ENCODE measurements at regions not wholly inside any gene's neighbourhood (a gene's known extent, or its start where the extent isn't known, plus 50 kb on each side); places are given as distances from the start of the nearest gene placed in this dataset.

GRCh38 chr16:51666074-51666473, 515.0 kb upstream of the SALL1 start (continued):
- no peak for TF ChIP-seq ZNF462 (CRISPR knock-in tag; IDR thresholded peaks at IDR 0.05)
- TF ChIP-seq POLR2AphosphoS5 (IDR thresholded peaks at IDR 0.05; ENCODE audit: low read depth) = no peak
- no peak for TF ChIP-seq EZH2phosphoT487 (IDR thresholded peaks at IDR 0.05; ENCODE audit: unreplicated experiment)
- TF ChIP-seq STAT1 (IDR thresholded peaks at IDR 0.05; ENCODE audit: unreplicated experiment) = no peak
- no peak for TF ChIP-seq JUNB (IDR thresholded peaks at IDR 0.05; ENCODE audit: unreplicated experiment)
- TF ChIP-seq, protein P1, sequence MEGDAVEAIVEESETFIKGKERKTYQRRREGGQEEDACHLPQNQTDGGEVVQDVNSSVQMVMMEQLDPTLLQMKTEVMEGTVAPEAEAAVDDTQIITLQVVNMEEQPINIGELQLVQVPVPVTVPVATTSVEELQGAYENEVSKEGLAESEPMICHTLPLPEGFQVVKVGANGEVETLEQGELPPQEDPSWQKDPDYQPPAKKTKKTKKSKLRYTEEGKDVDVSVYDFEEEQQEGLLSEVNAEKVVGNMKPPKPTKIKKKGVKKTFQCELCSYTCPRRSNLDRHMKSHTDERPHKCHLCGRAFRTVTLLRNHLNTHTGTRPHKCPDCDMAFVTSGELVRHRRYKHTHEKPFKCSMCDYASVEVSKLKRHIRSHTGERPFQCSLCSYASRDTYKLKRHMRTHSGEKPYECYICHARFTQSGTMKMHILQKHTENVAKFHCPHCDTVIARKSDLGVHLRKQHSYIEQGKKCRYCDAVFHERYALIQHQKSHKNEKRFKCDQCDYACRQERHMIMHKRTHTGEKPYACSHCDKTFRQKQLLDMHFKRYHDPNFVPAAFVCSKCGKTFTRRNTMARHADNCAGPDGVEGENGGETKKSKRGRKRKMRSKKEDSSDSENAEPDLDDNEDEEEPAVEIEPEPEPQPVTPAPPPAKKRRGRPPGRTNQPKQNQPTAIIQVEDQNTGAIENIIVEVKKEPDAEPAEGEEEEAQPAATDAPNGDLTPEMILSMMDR (conservative IDR thresholded peaks at IDR 0.05; ENCODE audit: low read depth in 2 of 2) = no peak

DNA sequence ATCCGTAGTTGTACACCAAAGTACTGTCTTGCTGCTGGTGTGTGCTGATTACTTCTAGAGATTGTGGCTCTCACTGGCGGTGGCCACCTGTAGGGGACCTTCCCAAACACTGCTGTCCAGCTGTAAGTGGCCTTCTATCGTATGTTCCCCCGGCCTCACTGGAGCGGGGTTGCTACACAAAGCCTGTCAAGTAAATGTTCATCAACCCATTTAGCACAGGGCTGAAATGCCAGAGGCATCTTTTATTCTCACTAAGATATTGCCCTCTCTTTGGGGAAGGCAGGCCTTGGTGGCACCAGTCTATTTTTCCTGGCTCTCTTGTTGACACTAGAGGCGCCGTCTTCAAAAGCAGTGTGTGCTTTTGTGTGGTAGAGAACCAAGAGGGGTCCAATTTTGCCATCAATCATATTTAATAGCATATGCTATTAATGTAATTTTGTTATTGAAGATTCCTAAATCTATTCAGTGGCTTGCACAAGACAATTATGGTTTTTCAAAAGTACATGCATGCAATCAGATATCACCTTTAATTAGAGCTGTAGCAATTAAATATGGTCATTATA, 514.4 kb upstream of the SALL1 start:
- H3K9me2 ChIP-seq (ENCODE audit: insufficient read depth) = 0 out of 2 replicates have a peak, but pooled peaks cover 2% of the 10 kb centered on the region
- H2AFZ ChIP-seq = no peak overlapping the region
- no peaks in the 10 kb centered on the region for H3K79me2 ChIP-seq (replicated peaks; ENCODE audit: insufficient read depth)
- no peaks in the 10 kb centered on the region for H3K36me3 Mint-ChIP-seq (ENCODE audit: low read depth)
- no peaks in the 10 kb centered on the region for H3K4me1 ChIP-seq (ENCODE audit: insufficient read depth)
- H3K27ac ChIP-seq (ENCODE audit: low read depth) = no peak overlapping the region
- H3K27me3 ChIP-seq (ENCODE audit: insufficient read depth) = no peaks in the 10 kb centered on the region
- peaks cover 1% of the 10 kb centered on the region for H3K27me3 Mint-ChIP-seq (ENCODE audit: insufficient read depth, low read depth, poor library complexity)
- no peak overlapping the region for H3K4me2 ChIP-seq
- DNase-seq (ENCODE audit: low spot score) (no peak), ATAC-seq (no peak)
- no peak overlapping the region for H3K27ac Mint-ChIP-seq
- no peak overlapping the region for H3K4me3 Mint-ChIP-seq
- no peaks in the 10 kb centered on the region for H3K9me3 Mint-ChIP-seq
- H3K4me3 ChIP-seq = no peak overlapping the region
- H3F3A ChIP-seq (replicated peaks; ENCODE audit: low read depth) = no peaks in the 10 kb centered on the region
- no peak for TF ChIP-seq NANOG (IDR thresholded peaks at IDR 0.05; ENCODE audit: borderline replicate concordance)
- no peak for TF ChIP-seq ZNF114 (CRISPR knock-in tag; IDR thresholded peaks at IDR 0.05)
- TF ChIP-seq, protein P1 (conservative IDR thresholded peaks at IDR 0.05; ENCODE audit: low read depth in 2 of 2) = no peak
- no peak for TF ChIP-seq REST (IDR thresholded peaks at IDR 0.05; ENCODE audit: unreplicated experiment)
- H3K4me1 Mint-ChIP-seq = peaks cover 7% of the 10 kb centered on the region; the same call in 2 of the 3 replicates
- H3K36me3 ChIP-seq (ENCODE audit: insufficient read depth) = no peaks in the 10 kb centered on the region
- H4K20me1 ChIP-seq (replicated peaks; ENCODE audit: insufficient read depth) = no peaks in the 10 kb centered on the region
